ENCODE measurements at regions not wholly inside any gene's neighbourhood (a gene's known extent, or its start where the extent isn't known, plus 50 kb on each side); places are given as distances from the start of the nearest gene placed in this dataset.

GRCh38 chr10:78541481-78542140, 507.9 kb downstream of the RPS24 start:
- DNase-seq (ENCODE audit: low read depth in 2 of 2), result no peak

GRCh38 chr10:78542141-78542489, 508.5 kb downstream of the RPS24 start:
- no peak for DNase-seq (ENCODE audit: low read depth in 2 of 2)

- no peak for DNase-seq (ENCODE audit: low read depth in 2 of 2)
These were observed 508.9 kb downstream of the RPS24 start for GRCh38 chr10:78542521-78542920.

- no peak for DNase-seq (ENCODE audit: low read depth in 2 of 2)
These were observed 509.5 kb downstream of the RPS24 start for GRCh38 chr10:78543031-78543748.

- no peak for DNase-seq (ENCODE audit: low read depth in 2 of 2)
These were observed 510.2 kb downstream of the RPS24 start for GRCh38 chr10:78543749-78544362.

- DNase-seq (ENCODE audit: low read depth in 2 of 2), result no peak
These were observed 510.9 kb downstream of the RPS24 start for GRCh38 chr10:78544423-78545090.

GRCh38 chr10:78545756-78546155, 512.1 kb downstream of the RPS24 start:
- no peak for DNase-seq (ENCODE audit: low read depth in 2 of 2)

GRCh38 chr10:78547397-78547796, 513.7 kb downstream of the RPS24 start:
- DNase-seq (ENCODE audit: low read depth in 2 of 2), result no peak

GRCh38 chr10:78547905-78548304, 514.2 kb downstream of the RPS24 start:
- DNase-seq (ENCODE audit: low read depth in 2 of 2), result no peak

GRCh38 chr10:78548369-78548768, 514.7 kb downstream of the RPS24 start:
- no peak for DNase-seq (ENCODE audit: low read depth in 2 of 2)

GRCh38 chr10:78549140-78549935, 515.7 kb downstream of the RPS24 start:
- no peak for DNase-seq (ENCODE audit: low read depth in 2 of 2)

GRCh38 chr10:78550090-78550489, 516.4 kb downstream of the RPS24 start:
- no peak for DNase-seq (ENCODE audit: low read depth in 2 of 2)

- no peak for DNase-seq (ENCODE audit: low read depth in 2 of 2)
These were observed 517.1 kb downstream of the RPS24 start for GRCh38 chr10:78550716-78551115.

GRCh38 chr10:78551184-78552005, 517.4 kb upstream of the ZMIZ1 start:
- DNase-seq (ENCODE audit: low read depth in 2 of 2), result no peak

- DNase-seq (ENCODE audit: low read depth in 2 of 2), result no peak
These were observed 516.4 kb upstream of the ZMIZ1 start for GRCh38 chr10:78552261-78552811.

- DNase-seq (ENCODE audit: low read depth in 2 of 2), result no peak
These were observed 515.0 kb upstream of the ZMIZ1 start for GRCh38 chr10:78553792-78554191.

- DNase-seq (ENCODE audit: low read depth in 2 of 2), result no peak
These were observed 513.6 kb upstream of the ZMIZ1 start for GRCh38 chr10:78555128-78555527.

- DNase-seq (ENCODE audit: low read depth in 2 of 2), result no peak
These were observed 511.9 kb upstream of the ZMIZ1 start for GRCh38 chr10:78556705-78557432.

- DNase-seq (ENCODE audit: low read depth in 2 of 2), result no peak
These were observed 511.3 kb upstream of the ZMIZ1 start for GRCh38 chr10:78557433-78557925.
